ENCODE measurements at regions not wholly inside any gene's neighbourhood (a gene's known extent, or its start where the extent isn't known, plus 50 kb on each side); places are given as distances from the start of the nearest gene placed in this dataset.

DNA sequence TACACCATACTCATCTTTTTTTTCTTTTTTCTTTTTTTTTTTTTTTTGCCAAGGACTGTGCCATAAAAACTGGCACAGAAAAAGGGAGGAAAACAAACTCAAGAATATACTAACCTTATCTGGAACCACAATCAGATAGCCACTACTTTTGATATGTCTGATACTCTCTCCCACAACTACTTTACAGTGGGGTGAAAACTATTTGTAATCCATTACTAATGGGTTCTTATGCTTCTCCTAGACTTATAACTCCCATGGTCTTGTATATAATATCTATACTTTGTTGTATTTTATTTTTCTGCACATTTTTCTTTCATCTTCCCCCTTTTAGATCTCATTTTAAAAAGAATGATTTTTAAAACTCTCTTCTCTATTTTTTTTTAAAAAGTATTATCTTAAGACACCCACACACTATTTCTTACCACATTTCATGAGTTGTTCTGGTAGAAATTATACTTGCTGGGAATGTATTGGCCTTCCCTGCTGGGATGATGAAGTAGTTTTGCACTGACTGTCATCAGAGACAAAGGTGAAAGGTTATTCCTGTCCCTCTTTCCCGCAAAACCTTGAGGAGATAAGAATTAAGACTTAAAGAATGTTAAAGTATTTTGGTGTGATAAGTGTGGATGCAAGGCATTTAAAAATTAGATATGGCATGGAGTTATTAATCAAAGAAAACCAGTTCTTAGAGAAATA, 146.7 kb upstream of the KLF12 start:
- no peaks in the 10 kb centered on the region for H3K9me3 ChIP-seq (ENCODE audit: low read length)
- H3K27ac ChIP-seq (ENCODE audit: low read depth, low read length, poor library complexity, severe bottlenecking): no peak overlapping the region
- H3K36me3 ChIP-seq (ENCODE audit: insufficient read depth, low read length): no peaks in the 10 kb centered on the region
- peaks cover 4% of the 10 kb centered on the region for H3K4me1 ChIP-seq (ENCODE audit: insufficient read depth, low read length, severe bottlenecking)
- TF ChIP-seq EZH2 (IDR thresholded peaks at IDR 0.05; ENCODE audit: borderline replicate concordance, low read length): no peak
- no peak for TF ChIP-seq CTCF (IDR thresholded peaks at IDR 0.05; ENCODE audit: low read length)
- H3F3A ChIP-seq (ENCODE audit: insufficient read depth, low read length): no peaks in the 10 kb centered on the region
- H3K79me2 ChIP-seq (ENCODE audit: insufficient read depth, low read length): no peaks in the 10 kb centered on the region
- H4K20me1 ChIP-seq (ENCODE audit: insufficient read depth, low read length): no peaks in the 10 kb centered on the region
- no peak overlapping the region for H2AFZ ChIP-seq (ENCODE audit: low read length)
- no peaks in the 10 kb centered on the region for H3K27me3 ChIP-seq (ENCODE audit: insufficient read depth, low read length)
- no peak overlapping the region for H3K4me3 ChIP-seq (ENCODE audit: low read depth, low read length, poor library complexity, severe bottlenecking)
- no peak overlapping the region for H3K9ac ChIP-seq (ENCODE audit: low read length)
- H3K9me2 ChIP-seq (ENCODE audit: low read depth, low read length): no peaks in the 10 kb centered on the region
- H3K4me2 ChIP-seq (ENCODE audit: low read length): no peak overlapping the region

- Histone ChIP-seq H3K4me3 (ENCODE audit: low read depth, low read length, poor library complexity, severe bottlenecking) (no peak overlapping the region), H3K9ac (ENCODE audit: low read length) (no peak overlapping the region), H3K4me2 (ENCODE audit: low read length) (no peak overlapping the region), H3K27me3 (ENCODE audit: insufficient read depth, low read length) (no peaks in the 10 kb centered on the region), H3F3A (ENCODE audit: insufficient read depth, low read length) (no peaks in the 10 kb centered on the region), H3K79me2 (ENCODE audit: insufficient read depth, low read length) (no peaks in the 10 kb centered on the region), H3K9me3 (ENCODE audit: low read length) (no peaks in the 10 kb centered on the region), H4K20me1 (ENCODE audit: insufficient read depth, low read length) (no peaks in the 10 kb centered on the region), H2AFZ (ENCODE audit: low read length) (no peak overlapping the region), H3K27ac (ENCODE audit: low read depth, low read length, poor library complexity, severe bottlenecking) (no peak overlapping the region), H3K4me1 (ENCODE audit: insufficient read depth, low read length, severe bottlenecking) (no peaks in the 10 kb centered on the region), H3K36me3 (ENCODE audit: insufficient read depth, low read length) (no peaks in the 10 kb centered on the region), H3K9me2 (ENCODE audit: low read depth, low read length) (no peaks in the 10 kb centered on the region)
- no peak for TF ChIP-seq EZH2 (IDR thresholded peaks at IDR 0.05; ENCODE audit: borderline replicate concordance, low read length)
- TF ChIP-seq CTCF (IDR thresholded peaks at IDR 0.05; ENCODE audit: low read length): no peak
Measured at GRCh38 chr13:74280093-74280794, 146.0 kb upstream of the KLF12 start.

GRCh38 chr13:74278901-74279300, 144.7 kb upstream of the KLF12 start:
- TF ChIP-seq EZH2 (IDR thresholded peaks at IDR 0.05; ENCODE audit: borderline replicate concordance, low read length): no peak
- no peak for TF ChIP-seq CTCF (IDR thresholded peaks at IDR 0.05; ENCODE audit: low read length)
- no peak overlapping the region for H3K4me2 ChIP-seq (ENCODE audit: low read length)
- no peak overlapping the region for H3K27ac ChIP-seq (ENCODE audit: low read depth, low read length, poor library complexity, severe bottlenecking)
- H3K9me3 ChIP-seq (ENCODE audit: low read length): no peaks in the 10 kb centered on the region
- H3K9ac ChIP-seq (ENCODE audit: low read length): no peak overlapping the region
- H3K4me1 ChIP-seq (ENCODE audit: insufficient read depth, low read length, severe bottlenecking): no peaks in the 10 kb centered on the region
- H3K4me3 ChIP-seq (ENCODE audit: low read depth, low read length, poor library complexity, severe bottlenecking): no peak overlapping the region
- H2AFZ ChIP-seq (ENCODE audit: low read length): no peak overlapping the region
- no peaks in the 10 kb centered on the region for H3K9me2 ChIP-seq (ENCODE audit: low read depth, low read length)
- H3K79me2 ChIP-seq (ENCODE audit: insufficient read depth, low read length): no peaks in the 10 kb centered on the region
- no peaks in the 10 kb centered on the region for H3K36me3 ChIP-seq (ENCODE audit: insufficient read depth, low read length)
- H3K27me3 ChIP-seq (ENCODE audit: insufficient read depth, low read length): no peaks in the 10 kb centered on the region
- no peaks in the 10 kb centered on the region for H4K20me1 ChIP-seq (ENCODE audit: insufficient read depth, low read length)
- no peaks in the 10 kb centered on the region for H3F3A ChIP-seq (ENCODE audit: insufficient read depth, low read length)

All from OCI-LY1 (cell line).